Liver (tissue), 8 donors: ENCODE measurements at regions not wholly inside any gene's neighbourhood (a gene's known extent, or its start where the extent isn't known, plus 50 kb on each side); places are given as distances from the start of the nearest gene placed in this dataset.

Experiments
- DNase-seq: peaks from one replicate; pipeline ENCODE4 v3.0.0-alpha.2; 2017; ENCODE audit warnings: low spot score
- H3K27ac ChIP-seq, 2 donors: one replicate each; pipeline ENCODE4 v1.7.0; 2013; ENCODE audit warnings: inconsistent platforms in 2 of 2, low read length in 2 of 2, control low read depth in 1 of 2, low read depth in 1 of 2, mild to moderate bottlenecking in 1 of 2
- H3K27me3 ChIP-seq, 4 donors: one replicate each; pipeline versions ENCODE4 v1.6.1 to v1.7.0; 2013; ENCODE audit warnings: low read length in 3 of 4, inconsistent platforms in 1 of 4, mild to moderate bottlenecking in 1 of 4, moderate library complexity in 1 of 4; ENCODE audit not compliant: control insufficient read depth in 4 of 4, insufficient read depth in 4 of 4
- H3K36me3 ChIP-seq, 4 donors: one replicate each; pipeline versions ENCODE4 v1.6.1 to v1.7.0; 2013; ENCODE audit warnings: low read length in 3 of 4, mild to moderate bottlenecking in 3 of 4, low read depth in 1 of 4, moderate library complexity in 1 of 4; ENCODE audit not compliant: control insufficient read depth in 4 of 4, insufficient read depth in 3 of 4
- H3K4me1 ChIP-seq, 4 donors: one replicate each; pipeline versions ENCODE4 v1.6.1 to v1.7.0; 2013; ENCODE audit warnings: low read length in 3 of 4, mild to moderate bottlenecking in 3 of 4, moderate library complexity in 1 of 4; ENCODE audit not compliant: control insufficient read depth in 4 of 4, insufficient read depth in 4 of 4
- H3K4me3 ChIP-seq, 3 donors: one replicate each; pipeline versions ENCODE4 v1.6.1 to v1.7.0; 2013; ENCODE audit warnings: low read length in 3 of 3, control low read depth in 1 of 3, low read depth in 1 of 3, mild to moderate bottlenecking in 1 of 3
- H3K9ac ChIP-seq, 2 donors: one replicate each; pipeline ENCODE4 v1.7.0; 2013; ENCODE audit warnings: low read length in 2 of 2, mild to moderate bottlenecking in 2 of 2, moderate library complexity in 2 of 2, control low read depth in 1 of 2, low read depth in 1 of 2
- H3K9me3 ChIP-seq, 4 donors: one replicate each; pipeline versions ENCODE4 v1.6.1 to v1.7.0; 2013; ENCODE audit warnings: low read length in 3 of 4; ENCODE audit not compliant: control insufficient read depth in 4 of 4
- ATF3 ChIP-seq: IDR thresholded peaks from 2 replicates; pipeline ENCODE4 v1.6.1; 2016; ENCODE audit warnings: antibody characterized with exemption
- CTCF ChIP-seq: fragments of 150-350 bp; IDR thresholded peaks from 2 replicates; pipeline ENCODE4 v1.5.1; 2017; ENCODE audit warnings: improper control_type of control experiment, low read depth, low read length; ENCODE audit not compliant: missing input control
- EGR1 ChIP-seq, 2 donors: IDR thresholded peaks; 2 replicates each; pipeline ENCODE4 v1.6.1; 2016 to 2018; ENCODE audit warnings: antibody characterized with exemption in 2 of 2, low read depth in 2 of 2
- FOXA1 ChIP-seq: IDR thresholded peaks from 2 replicates; pipeline ENCODE4 v1.6.1; 2016; ENCODE audit warnings: antibody characterized with exemption
- FOXA2 ChIP-seq: IDR thresholded peaks from 2 replicates; pipeline ENCODE4 v1.6.1; 2016; ENCODE audit warnings: antibody characterized with exemption
- HNF4A ChIP-seq, 2 donors: conservative IDR thresholded peaks; 2 replicates each; pipeline ENCODE4 v1.6.1; 2016; ENCODE audit warnings: antibody characterized with exemption in 2 of 2, mild to moderate bottlenecking in 2 of 2
- HNF4G ChIP-seq: IDR thresholded peaks from 2 replicates; pipeline ENCODE4 v1.6.1; 2016; ENCODE audit warnings: antibody characterized with exemption
- JUND ChIP-seq, 2 donors: IDR thresholded peaks; 2 replicates each; pipeline ENCODE4 v1.6.1; 2016; ENCODE audit warnings: antibody characterized with exemption in 2 of 2
- MAX ChIP-seq: IDR thresholded peaks from 2 replicates; pipeline ENCODE4 v1.6.1; 2016; ENCODE audit warnings: antibody characterized with exemption
- NR2F2 ChIP-seq: IDR thresholded peaks from 2 replicates; pipeline ENCODE4 v1.6.1; 2016; ENCODE audit warnings: antibody characterized with exemption
- RAD21 ChIP-seq, 2 donors: IDR thresholded peaks; 2 replicates each; pipeline ENCODE4 v1.6.1; 2016; ENCODE audit warnings: antibody characterized with exemption in 2 of 2, mild to moderate bottlenecking in 2 of 2
- SP1 ChIP-seq: IDR thresholded peaks from 2 replicates; pipeline ENCODE4 v1.6.1; 2018; ENCODE audit warnings: antibody characterized with exemption, mild to moderate bottlenecking
- TAF1 ChIP-seq: conservative IDR thresholded peaks from 2 replicates; pipeline ENCODE4 v1.6.1; 2016; ENCODE audit warnings: antibody characterized with exemption, mild to moderate bottlenecking
- YY1 ChIP-seq: IDR thresholded peaks from 2 replicates; pipeline ENCODE4 v1.6.1; 2016; ENCODE audit warnings: antibody characterized with exemption, mild to moderate bottlenecking
- WGBS: extraction: QIAGEN DNeasy Blood & Tissue Kit; methylation state at CpG from one replicate; pipeline ENCODE4 v1.1.7; 2013; 5-methylcytosine and 5-hydroxymethylcytosine counted together
- TF ChIP-seq, protein P1 (sequence below): IDR thresholded peaks from 2 replicates; pipeline ENCODE4 v1.6.1; 2016; ENCODE audit warnings: antibody characterized with exemption
- TF ChIP-seq, protein P2 (sequence below): IDR thresholded peaks from 2 replicates; pipeline ENCODE4 v1.6.1; 2016; ENCODE audit warnings: antibody characterized with exemption, mild to moderate bottlenecking
- donor health status: healthy.
- donor health status: healthy.
- donor health status: healthy.
- donor health status: healthy.
- donor health status: healthy.

- no peak overlapping the region for H3K27ac ChIP-seq
- H3K36me3 ChIP-seq = no peaks in the 10 kb centered on the region
- no peak overlapping the region for H3K9ac ChIP-seq
- H3K9me3 ChIP-seq = no peaks in the 10 kb centered on the region
- no peak for DNase-seq
- H3K4me1 ChIP-seq = no peaks in the 10 kb centered on the region
- H3K4me3 ChIP-seq = no peak overlapping the region
- 87% methylated on average over 3 of the region's 3 CpGs for WGBS
- H3K27me3 ChIP-seq = no peaks in the 10 kb centered on the region
- no peak for TF ChIP-seq MAX
- no peak for TF ChIP-seq TAF1
- TF ChIP-seq CTCF = no peak
These were observed 293.0 kb upstream of the PLXNA2 start for GRCh38 chr1:208537198-208537597.

- DNase-seq = no peak
- TF ChIP-seq ATF3 (no peak), SP1 (no peak), FOXA2 (no peak), NR2F2 (no peak), JUND (IDR thresholded peaks at IDR 0.05) (no peak)
- TF ChIP-seq, protein P1, sequence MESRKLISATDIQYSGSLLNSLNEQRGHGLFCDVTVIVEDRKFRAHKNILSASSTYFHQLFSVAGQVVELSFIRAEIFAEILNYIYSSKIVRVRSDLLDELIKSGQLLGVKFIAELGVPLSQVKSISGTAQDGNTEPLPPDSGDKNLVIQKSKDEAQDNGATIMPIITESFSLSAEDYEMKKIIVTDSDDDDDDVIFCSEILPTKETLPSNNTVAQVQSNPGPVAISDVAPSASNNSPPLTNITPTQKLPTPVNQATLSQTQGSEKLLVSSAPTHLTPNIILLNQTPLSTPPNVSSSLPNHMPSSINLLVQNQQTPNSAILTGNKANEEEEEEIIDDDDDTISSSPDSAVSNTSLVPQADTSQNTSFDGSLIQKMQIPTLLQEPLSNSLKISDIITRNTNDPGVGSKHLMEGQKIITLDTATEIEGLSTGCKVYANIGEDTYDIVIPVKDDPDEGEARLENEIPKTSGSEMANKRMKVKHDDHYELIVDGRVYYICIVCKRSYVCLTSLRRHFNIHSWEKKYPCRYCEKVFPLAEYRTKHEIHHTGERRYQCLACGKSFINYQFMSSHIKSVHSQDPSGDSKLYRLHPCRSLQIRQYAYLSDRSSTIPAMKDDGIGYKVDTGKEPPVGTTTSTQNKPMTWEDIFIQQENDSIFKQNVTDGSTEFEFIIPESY = no peak
- Histone ChIP-seq H3K27me3 (no peaks in the 10 kb centered on the region), H3K27ac (no peak overlapping the region), H3K9ac (no peak overlapping the region), H3K9me3 (no peaks in the 10 kb centered on the region), H3K4me1 (no peaks in the 10 kb centered on the region), H3K4me3 (no peak overlapping the region), H3K36me3 (no peaks in the 10 kb centered on the region)
- WGBS = 97% methylated on average over 7 of the region's 7 CpGs
These were observed 293.9 kb upstream of the PLXNA2 start for GRCh38 chr1:208538078-208538477.

- Histone ChIP-seq H3K36me3 (no peaks in the 10 kb centered on the region), H3K27ac (no peak overlapping the region), H3K4me1 (no peaks in the 10 kb centered on the region), H3K9me3 (no peaks in the 10 kb centered on the region), H3K27me3 (no peaks in the 10 kb centered on the region), H3K9ac (no peak overlapping the region), H3K4me3 (no peak overlapping the region)
- no peak for DNase-seq
- WGBS = 91% methylated on average over 5 of the region's 5 CpGs
- TF ChIP-seq TAF1 (no peak), MAX (no peak), CTCF (no peak), EGR1 (IDR thresholded peaks at IDR 0.05; ENCODE audit: low read depth in 2 of 2) (no peak), RAD21 (IDR thresholded peaks at IDR 0.05) (no peak), JUND (IDR thresholded peaks at IDR 0.05) (no peak), FOXA1 (no peak), HNF4A (conservative IDR thresholded peaks at IDR 0.05) (no peak), YY1 (no peak), HNF4G (no peak), SP1 (no peak)
- TF ChIP-seq, protein P1 = no peak
- TF ChIP-seq, protein P2, sequence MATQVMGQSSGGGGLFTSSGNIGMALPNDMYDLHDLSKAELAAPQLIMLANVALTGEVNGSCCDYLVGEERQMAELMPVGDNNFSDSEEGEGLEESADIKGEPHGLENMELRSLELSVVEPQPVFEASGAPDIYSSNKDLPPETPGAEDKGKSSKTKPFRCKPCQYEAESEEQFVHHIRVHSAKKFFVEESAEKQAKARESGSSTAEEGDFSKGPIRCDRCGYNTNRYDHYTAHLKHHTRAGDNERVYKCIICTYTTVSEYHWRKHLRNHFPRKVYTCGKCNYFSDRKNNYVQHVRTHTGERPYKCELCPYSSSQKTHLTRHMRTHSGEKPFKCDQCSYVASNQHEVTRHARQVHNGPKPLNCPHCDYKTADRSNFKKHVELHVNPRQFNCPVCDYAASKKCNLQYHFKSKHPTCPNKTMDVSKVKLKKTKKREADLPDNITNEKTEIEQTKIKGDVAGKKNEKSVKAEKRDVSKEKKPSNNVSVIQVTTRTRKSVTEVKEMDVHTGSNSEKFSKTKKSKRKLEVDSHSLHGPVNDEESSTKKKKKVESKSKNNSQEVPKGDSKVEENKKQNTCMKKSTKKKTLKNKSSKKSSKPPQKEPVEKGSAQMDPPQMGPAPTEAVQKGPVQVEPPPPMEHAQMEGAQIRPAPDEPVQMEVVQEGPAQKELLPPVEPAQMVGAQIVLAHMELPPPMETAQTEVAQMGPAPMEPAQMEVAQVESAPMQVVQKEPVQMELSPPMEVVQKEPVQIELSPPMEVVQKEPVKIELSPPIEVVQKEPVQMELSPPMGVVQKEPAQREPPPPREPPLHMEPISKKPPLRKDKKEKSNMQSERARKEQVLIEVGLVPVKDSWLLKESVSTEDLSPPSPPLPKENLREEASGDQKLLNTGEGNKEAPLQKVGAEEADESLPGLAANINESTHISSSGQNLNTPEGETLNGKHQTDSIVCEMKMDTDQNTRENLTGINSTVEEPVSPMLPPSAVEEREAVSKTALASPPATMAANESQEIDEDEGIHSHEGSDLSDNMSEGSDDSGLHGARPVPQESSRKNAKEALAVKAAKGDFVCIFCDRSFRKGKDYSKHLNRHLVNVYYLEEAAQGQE = no peak
These were observed 294.4 kb upstream of the PLXNA2 start for GRCh38 chr1:208538587-208538986.
